NB4 (cell line): ENCODE measurements at regions not wholly inside any gene's neighbourhood (a gene's known extent, or its start where the extent isn't known, plus 50 kb on each side); places are given as distances from the start of the nearest gene placed in this dataset.

ENCODE experiments used
- CTCF ChIP-seq: IDR thresholded peaks from one replicate; pipeline ENCODE4 v1.5.1; 2012; ENCODE audit warnings: low read depth, low read length
- POLR2A ChIP-seq: IDR thresholded peaks from 2 replicates; pipeline ENCODE4 v1.6.1; 2011; ENCODE audit warnings: mild to moderate bottlenecking; ENCODE audit not compliant: insufficient read length; ENCODE audit errors: extremely low read depth

DNA sequence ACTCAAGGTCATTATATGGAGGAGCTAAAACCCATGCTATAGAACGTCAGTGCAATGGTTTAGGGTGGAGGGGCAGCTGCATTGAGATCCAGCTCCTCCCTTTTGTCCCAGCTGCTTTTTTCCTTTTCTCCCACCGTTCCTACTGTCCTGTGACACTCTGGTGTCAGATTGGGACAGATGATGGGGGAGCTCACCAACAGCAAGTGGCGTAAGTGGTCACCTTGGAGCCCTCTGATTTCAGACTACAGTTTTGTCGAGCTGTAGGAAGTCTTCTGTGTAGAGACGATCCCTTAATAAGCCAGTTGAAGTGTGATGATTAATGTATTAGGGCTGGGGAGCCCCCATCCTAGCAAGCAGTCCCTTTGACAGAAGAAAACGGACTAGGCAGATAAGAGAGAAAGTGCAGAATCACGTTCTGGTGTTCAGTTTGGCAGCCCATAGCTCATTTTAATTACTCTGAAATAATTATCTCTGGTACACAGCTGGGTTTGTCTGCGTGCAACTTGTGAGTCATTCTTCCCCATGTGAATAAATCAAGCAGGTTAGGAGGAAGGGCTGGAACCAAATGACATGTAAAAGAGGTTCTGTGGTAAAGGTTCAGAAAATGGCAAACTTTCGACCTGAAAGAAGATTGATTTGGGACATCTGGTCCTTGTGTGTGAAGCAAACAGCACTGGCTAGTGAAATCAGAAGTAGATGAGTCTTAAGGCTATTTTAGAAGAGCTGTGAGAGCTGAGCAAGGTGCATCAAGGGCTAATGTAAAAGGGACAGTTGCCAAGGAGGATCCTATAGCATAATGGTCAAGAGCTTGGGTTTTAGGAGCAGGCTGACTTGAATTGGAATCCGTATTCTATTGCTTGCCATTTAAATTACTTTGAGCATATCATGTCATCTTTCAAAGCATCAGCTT lies 241.4 kb downstream of the EDEM1 start:
- TF ChIP-seq CTCF (no peak), POLR2A (no peak)
